GM18519 (cell line): ENCODE measurements at regions not wholly inside any gene's neighbourhood (a gene's known extent, or its start where the extent isn't known, plus 50 kb on each side); places are given as distances from the start of the nearest gene placed in this dataset.
"Not testable (repeated sequence)": the region's sequence is repeated elsewhere in the genome, so short reads cannot be mapped to it uniquely, and the experiment has no call there.

ENCODE experiments used
- ATAC-seq: cut with Tn5 transposase; IDR thresholded peaks from one replicate; pipeline ENCODE4 v1.9.1; 2021; ENCODE audit warnings: mild to moderate bottlenecking, moderate library complexity; ENCODE audit not compliant: unreplicated experiment, low FRiP score

- ATAC-seq: no peak
These were observed 1174.6 kb upstream of the LRRTM3 start for GRCh38 chr10:65751218-65751617.

DNA sequence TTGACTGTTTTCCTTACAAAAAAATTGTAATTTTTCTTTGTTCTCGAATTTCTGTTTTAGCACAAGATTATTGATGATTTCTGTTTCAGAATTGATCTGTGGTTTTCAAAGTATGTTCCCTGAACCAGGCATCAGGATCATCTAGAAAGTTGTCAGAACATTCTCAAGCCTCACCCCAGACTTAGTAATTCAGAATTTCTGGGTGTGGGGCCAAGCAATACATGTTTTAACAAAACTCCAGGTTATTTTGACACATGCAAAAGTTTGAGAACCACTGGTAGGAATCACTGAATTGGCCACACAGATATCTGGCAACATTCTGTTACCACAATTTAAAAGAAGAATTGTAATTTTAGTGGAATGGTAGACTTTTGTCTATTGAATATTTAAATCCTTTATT lies 1173.9 kb upstream of the LRRTM3 start:
- no peak for ATAC-seq

GRCh38 chr10:65753532-65753931 lies 1172.3 kb upstream of the LRRTM3 start:
- ATAC-seq: no peak

DNA sequence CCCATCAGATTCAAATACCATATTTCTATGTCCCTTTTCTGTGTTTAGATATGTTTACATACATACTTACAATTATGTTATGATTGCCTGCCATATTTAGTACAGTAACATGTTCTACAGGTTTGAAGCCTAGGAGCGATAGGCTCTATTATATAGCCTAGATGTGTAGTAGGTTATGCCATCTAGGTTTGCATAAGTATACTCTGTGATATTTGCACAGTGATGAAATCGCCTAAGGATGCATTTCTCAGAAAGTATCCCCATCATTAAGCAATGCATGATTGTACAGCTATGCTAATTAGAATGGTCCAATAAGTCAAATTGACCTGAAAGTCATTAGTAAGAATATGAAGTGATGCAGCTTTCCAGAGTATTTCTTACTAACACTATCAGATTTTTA lies 1171.7 kb upstream of the LRRTM3 start:
- no peak for ATAC-seq

GRCh38 chr10:65762311-65762710 lies 1163.5 kb upstream of the LRRTM3 start:
- no peak for ATAC-seq

DNA sequence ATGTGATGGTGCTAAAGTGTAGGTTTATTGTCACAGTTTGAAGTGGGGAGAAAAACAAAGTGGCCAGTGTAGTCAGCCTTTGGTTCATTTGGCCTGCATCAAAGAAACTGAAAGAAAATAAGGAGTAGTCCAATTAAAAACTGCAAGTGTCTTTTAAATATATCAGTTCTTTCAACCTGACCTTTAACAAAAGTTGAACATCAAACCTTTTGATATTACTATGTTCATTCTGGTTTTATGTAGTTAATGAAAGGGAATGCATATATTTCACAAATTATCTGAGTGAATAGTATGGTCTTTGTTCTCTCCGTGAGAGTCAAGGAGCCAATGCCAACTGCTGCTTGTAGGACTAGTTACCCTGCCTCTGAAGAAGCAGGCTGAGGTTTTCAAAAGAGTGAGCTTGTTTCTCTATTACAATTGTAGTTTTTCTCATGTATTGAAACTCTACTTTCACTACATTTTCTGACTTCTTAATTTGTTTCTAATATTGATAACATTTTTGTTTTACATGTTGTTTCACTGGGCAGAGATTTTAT lies 1160.8 kb upstream of the LRRTM3 start:
- ATAC-seq: no peak

- ATAC-seq: no peak
These were observed 1156.0 kb upstream of the LRRTM3 start for GRCh38 chr10:65769828-65770227.

- ATAC-seq: no peak
These were observed 1147.1 kb upstream of the LRRTM3 start for GRCh38 chr10:65778753-65779152.

GRCh38 chr10:65779985-65780384 lies 1145.9 kb upstream of the LRRTM3 start:
- ATAC-seq: no peak

DNA sequence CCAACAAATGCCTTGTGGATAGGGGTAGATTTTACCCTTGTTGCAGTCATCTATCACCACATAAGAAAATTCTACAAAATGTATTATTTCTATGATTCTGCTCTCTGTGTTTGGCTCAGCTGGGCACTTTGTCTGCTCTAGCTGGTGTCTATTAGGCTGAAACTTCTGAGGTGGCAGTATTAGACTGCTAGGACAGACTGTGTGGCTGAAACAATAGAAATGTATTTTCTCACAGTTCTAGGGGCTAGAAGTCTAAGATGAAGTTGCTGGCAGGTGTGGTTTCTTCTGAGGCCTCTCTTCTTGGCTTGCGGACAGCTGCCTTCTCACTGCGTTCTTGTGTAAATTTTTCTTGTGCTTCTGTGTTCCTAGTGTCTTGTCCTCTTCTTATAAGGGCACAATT lies 1139.6 kb upstream of the LRRTM3 start:
- ATAC-seq: no peak

DNA sequence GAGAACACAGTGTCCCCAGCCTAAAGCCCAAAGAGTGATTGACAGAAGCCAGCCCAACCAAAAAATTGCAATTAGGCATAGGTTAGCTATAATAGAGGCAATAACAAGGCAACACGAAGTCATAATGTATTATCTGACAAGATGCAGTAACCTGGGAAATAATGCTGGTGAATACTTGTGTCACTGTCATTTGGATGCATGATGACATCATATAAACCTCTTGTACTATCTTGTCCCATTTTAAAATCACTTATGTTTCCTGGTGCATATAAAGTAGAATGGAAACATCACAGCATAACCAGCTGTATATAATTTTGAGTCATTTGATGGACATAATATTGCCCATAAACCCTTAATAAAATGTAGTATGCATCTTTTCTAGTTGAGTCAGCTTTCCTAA lies 1138.3 kb upstream of the LRRTM3 start:
- ATAC-seq: no peak

GRCh38 chr10:65788271-65788670 lies 1137.6 kb upstream of the LRRTM3 start:
- no peak for ATAC-seq

- ATAC-seq: no peak
These were observed 1133.9 kb upstream of the LRRTM3 start for GRCh38 chr10:65791979-65792378.

- ATAC-seq: no peak
These were observed 1132.0 kb upstream of the LRRTM3 start for GRCh38 chr10:65793738-65794425.

DNA sequence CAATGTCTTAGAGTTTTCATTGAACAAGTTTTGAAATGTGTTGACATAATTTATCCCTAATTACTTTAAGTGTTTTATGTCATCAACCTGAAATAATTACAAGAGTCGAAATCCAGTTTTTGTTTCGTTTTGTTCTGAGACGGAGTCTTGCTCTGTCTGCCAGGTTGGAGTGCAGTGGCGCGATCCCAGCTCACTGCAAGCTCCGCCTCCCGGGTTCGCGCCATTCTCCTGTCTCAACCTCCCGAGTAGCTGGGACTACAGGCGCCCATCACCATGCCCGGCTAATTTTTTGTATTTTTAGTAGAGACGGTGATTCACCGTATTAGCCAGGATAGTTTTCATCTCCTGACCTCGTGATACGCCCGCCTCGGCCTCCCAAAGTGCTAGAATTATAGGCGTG lies 1131.0 kb upstream of the LRRTM3 start:
- ATAC-seq: not testable (repeated sequence)

DNA sequence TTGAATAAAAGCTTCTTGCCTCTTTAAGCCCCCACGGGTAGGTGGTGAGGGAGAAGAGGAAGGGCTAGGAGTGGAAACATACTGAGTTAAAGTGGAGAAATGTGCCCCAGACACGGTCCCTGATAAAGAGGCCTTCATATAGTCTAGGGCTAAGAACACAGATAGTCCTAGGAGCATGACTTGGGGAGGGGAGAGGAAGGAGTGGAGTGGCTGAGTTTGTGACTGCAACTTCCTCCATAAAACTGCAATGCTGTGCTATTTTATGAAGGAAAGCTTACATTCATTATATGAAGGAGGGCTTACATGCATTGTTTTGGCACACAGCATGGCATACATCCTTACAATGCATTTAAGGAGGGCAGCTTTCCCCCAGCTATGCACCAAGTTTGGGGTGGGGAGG lies 1129.4 kb upstream of the LRRTM3 start:
- no peak for ATAC-seq

DNA sequence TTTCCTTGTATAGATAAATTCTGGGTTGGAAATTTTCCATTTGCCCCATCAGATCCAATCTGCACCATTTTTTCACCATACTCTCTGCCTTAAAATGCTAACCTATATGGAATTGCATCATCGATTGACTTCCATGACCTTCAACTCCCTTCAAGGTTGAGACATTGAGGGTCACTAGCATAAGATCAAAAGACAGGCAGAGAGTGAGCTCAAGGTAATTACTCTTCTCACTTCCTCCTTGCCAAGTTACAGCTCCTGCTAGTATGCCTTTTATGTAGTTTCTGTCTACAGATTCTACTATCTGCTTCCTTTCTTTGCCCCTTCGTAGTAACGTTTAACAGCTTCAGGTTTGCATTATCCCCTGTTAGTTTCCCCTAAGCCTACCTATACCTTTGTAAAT lies 1127.7 kb upstream of the LRRTM3 start:
- ATAC-seq: no peak

DNA sequence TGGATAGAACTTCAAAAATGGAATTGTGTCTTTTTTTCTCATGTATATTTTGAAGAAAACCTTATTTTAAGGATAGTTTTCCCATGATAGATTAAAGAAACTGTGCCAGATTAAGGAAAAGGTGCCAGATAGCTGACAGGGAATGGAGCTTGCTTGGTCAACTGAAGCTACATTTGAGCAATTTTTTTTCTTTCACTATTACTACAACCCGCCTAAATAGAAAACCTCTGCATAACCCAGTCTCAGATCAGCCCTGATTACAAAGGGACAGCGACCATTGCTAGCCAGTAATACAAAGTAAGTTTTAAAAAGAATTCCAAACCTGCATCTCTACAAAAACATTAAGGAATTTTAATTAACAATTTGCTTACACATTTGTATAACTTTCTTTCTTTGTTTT lies 1123.4 kb upstream of the LRRTM3 start:
- no peak for ATAC-seq

DNA sequence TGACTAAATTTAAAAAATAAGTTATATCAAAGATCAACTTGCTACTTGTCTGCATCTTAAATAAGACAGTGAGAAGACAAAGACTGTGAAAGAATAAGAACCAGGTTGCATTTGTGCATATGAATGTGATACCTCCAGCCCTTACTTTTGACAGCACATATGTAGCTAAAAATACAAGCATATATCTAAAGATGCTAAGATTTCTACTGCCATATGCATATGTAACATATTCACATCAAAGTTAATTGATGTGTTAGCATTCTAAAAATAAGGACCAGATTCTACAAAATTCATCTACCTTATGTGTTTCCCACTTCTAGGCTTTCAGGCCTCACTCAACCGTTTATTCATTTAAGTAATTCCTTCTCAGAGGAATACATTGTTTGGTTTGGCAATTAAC lies 1120.3 kb upstream of the LRRTM3 start:
- no peak for ATAC-seq

DNA sequence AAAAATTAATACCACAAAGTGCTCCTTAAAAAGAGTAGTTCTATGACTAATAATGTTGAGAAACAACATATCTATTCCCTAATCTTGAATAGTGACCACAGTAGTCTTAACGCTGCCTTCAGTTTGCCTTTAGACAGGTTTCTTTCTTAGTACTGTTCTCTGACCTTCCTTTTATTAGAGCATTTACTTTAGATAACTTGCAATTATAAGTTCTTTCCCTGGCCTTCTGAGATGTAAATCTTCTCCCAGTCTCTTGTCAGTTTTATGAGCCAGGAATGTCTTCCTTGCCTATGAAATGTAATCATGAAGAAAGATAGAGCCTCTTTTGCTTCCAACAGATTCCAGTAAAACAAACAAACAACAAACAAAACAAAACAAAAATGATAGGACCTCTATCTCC lies 1119.8 kb upstream of the LRRTM3 start:
- no peak for ATAC-seq

DNA sequence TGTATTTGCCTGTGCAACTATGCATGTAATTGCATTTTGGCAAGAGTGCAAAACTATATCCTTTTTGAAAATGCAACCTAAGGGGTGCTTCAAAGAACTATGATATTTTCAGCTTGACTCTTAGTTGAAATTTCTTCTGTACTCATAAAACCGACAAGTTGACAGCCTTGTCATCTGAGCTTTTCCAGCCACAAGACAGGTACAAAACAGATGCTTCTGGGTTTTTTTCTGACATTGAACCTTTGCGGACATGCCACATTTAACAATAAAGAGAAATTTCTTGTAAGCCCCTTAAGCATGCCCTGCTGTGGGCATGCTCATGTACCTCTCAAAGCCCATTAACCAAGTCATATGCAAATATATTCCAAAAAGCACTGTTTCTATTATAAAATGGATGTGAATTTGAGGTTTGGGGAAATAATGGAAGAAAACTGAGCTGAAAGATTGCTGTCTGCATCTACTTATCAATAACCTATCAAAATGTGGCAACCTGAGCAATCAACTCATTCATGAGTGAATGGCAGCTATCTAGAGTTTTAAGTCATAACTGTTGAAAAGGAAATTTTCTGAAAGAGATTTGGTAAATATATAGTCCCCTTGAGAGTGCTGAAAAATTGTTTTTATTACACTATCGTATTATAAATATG lies 1117.0 kb upstream of the LRRTM3 start:
- ATAC-seq: no peak

- no peak for ATAC-seq
These were observed 1113.8 kb upstream of the LRRTM3 start for GRCh38 chr10:65811931-65812525.
